ENCODE measurements at regions not wholly inside any gene's neighbourhood (a gene's known extent, or its start where the extent isn't known, plus 50 kb on each side); places are given as distances from the start of the nearest gene placed in this dataset.

DNA sequence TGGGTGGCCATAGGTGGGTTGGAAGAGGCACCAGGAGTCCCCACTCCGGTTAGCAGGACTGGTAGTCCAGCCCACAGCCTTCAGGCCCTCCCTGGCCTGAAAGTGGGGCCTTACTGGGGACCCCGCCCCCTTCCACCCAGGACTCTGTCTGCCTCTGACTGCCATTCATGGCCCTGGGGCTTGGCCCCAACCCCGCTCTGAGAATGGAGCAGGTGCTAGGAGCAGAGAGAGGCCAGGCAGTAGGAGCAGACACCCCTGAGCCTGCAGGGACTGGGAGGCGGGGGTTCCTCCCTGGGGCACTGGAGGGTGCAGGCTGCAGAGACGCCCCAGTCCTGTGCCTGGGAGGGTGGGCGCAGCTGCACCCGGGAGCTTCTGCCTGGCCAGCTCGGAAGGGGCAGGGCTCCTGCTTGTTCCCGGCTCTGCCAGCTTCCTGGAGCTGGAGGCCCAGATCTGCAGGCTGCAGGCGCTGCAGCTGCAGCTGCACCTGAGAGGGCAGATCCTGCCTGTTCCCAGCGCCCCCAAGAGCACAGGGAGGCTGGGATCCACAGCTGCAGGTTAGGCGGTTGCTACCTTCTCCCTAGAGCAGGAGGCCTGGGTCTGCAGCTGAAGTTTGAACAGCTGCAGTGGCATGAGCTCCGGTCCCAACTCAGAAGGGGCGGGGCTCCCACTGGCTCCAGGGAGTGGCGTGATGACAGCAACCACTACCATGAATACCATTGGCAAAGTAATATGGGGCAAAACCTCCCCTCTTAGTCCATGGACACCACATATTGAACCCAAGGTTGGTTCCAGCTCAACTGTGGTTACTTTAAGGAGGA is 194.7 kb downstream of the SQOR start:
- TF ChIP-seq, protein P1, sequence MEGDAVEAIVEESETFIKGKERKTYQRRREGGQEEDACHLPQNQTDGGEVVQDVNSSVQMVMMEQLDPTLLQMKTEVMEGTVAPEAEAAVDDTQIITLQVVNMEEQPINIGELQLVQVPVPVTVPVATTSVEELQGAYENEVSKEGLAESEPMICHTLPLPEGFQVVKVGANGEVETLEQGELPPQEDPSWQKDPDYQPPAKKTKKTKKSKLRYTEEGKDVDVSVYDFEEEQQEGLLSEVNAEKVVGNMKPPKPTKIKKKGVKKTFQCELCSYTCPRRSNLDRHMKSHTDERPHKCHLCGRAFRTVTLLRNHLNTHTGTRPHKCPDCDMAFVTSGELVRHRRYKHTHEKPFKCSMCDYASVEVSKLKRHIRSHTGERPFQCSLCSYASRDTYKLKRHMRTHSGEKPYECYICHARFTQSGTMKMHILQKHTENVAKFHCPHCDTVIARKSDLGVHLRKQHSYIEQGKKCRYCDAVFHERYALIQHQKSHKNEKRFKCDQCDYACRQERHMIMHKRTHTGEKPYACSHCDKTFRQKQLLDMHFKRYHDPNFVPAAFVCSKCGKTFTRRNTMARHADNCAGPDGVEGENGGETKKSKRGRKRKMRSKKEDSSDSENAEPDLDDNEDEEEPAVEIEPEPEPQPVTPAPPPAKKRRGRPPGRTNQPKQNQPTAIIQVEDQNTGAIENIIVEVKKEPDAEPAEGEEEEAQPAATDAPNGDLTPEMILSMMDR (conservative IDR thresholded peaks at IDR 0.05; ENCODE audit: low read length): no peak
- no peak for DNase-seq (ENCODE audit: low read depth)
- H3K4me3 ChIP-seq (ENCODE audit: low read length): no peak overlapping the region

DNA sequence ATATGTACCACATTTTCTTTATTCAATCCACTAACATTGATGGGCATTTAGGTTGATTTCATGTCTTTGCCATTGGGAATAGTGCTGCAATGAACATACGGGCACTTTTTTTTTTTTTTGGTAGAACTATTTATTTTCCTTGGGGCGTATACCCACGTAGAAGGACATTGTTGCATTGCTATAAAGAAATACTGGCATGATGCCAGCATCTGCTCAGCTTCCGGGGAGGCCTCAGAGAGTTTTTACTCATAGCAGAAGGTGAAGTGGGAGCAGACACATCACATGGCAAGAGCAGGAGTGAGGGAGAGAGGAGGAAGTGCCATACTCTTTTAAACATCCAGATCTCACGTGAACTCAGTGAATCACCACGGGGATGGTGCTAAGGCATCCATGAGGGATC is 197.0 kb downstream of the SQOR start:
- H3K4me3 ChIP-seq (ENCODE audit: low read length): no peak overlapping the region
- TF ChIP-seq, protein P1 (conservative IDR thresholded peaks at IDR 0.05; ENCODE audit: low read length): no peak
- no peak for DNase-seq (ENCODE audit: low read depth)

DNA sequence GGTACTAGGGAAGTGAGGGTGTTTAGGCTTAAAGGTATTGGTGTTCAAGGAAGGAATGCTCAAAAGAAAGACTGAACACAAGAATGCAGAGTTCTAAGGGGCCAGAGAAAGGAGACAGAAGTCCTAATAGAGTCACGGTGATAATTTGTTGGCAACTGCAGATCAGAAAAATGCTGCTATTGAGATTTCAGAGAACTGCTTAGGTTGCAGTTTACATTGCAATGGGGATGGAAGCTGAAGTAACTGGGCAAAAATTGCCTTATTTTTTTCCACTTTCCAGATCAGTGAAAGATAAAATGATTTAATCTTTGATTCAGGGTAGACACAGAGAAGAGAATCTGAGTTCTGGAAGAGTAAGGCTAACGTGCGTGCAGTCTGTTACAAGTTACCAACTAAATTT is 199.8 kb downstream of the SQOR start:
- no peak overlapping the region for H3K4me3 ChIP-seq (ENCODE audit: low read length)
- TF ChIP-seq, protein P1 (conservative IDR thresholded peaks at IDR 0.05; ENCODE audit: low read length): no peak

DNA sequence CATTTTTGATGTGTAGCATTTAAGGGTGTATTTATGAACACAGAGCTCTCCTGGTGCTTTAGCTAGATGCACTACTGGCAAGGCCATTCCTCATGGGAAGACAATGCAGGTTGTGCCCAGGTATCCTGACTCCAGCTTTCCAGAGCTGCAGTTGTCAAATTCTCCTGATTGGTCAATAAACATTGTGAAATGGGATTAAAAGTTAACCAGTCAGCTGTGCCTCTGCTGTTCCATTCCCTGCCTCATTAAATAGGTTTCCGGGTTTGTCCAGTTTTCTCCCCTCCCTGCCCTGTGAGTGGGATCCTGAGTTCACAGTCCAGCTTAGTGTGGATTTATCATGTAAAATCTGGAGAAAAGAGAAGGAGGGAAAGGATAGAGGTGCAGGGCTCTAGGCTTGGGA is 207.3 kb downstream of the SQOR start:
- no peak overlapping the region for H3K4me3 ChIP-seq (ENCODE audit: low read length)
- DNase-seq (ENCODE audit: low read depth): no peak
- TF ChIP-seq, protein P1 (conservative IDR thresholded peaks at IDR 0.05; ENCODE audit: low read length): no peak

More for the DNA sequence above, 199.8 kb downstream of the SQOR start:
- no peak for DNase-seq (ENCODE audit: low read depth)

DNA sequence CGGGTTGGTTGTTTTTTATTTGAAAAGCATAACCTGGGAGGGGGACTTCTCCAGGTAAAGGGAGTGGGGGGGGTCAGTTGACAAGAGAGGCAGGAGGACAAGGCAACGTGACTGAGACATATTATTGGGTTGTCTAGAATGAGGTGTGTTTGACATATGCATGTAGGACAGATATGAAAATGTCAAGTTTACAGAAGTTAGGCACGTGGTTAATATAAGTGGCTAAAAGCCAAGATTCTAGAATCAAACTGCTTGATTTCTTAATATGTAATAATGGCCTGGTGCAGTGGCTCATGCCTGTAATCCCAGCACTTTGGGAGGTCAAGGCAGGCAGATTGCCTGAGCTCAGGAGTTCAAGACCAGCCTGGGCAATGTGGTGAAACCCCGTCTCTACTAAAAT is 212.8 kb downstream of the SQOR start:
- no peak for DNase-seq (ENCODE audit: low read depth)
- TF ChIP-seq, protein P1 (conservative IDR thresholded peaks at IDR 0.05; ENCODE audit: low read length): no peak
- H3K4me3 ChIP-seq (ENCODE audit: low read length): no peak overlapping the region

DNA sequence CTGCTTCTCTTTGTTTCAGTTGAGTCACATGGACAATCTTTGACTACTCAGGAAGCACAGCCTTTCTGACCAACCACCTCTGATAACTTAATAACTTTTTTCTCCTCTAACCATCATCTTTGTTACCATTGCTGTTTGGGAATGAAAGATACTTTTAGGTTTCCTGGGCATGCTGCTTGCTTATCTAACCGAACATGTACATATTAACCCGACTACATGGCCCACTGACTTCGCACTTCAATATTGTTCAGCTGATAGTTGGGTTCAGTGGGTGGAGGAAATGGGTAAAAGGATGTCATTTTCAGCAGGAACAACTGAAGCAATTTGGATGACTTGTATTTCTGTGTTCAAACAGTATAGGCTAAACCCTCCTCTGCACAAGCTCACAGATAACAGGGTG is 214.3 kb downstream of the SQOR start:
- TF ChIP-seq, protein P1 (conservative IDR thresholded peaks at IDR 0.05; ENCODE audit: low read length): no peak
- no peak overlapping the region for H3K4me3 ChIP-seq (ENCODE audit: low read length)
- DNase-seq (ENCODE audit: low read depth): no peak
